ENCODE measurements at regions not wholly inside any gene's neighbourhood (a gene's known extent, or its start where the extent isn't known, plus 50 kb on each side); places are given as distances from the start of the nearest gene placed in this dataset.

- TF ChIP-seq POLR2A (IDR thresholded peaks at IDR 0.05) (no peak), EP300 (IDR thresholded peaks at IDR 0.05) (no peak), POLR2AphosphoS5 (IDR thresholded peaks at IDR 0.05) (no peak)
- TF ChIP-seq, protein P1, sequence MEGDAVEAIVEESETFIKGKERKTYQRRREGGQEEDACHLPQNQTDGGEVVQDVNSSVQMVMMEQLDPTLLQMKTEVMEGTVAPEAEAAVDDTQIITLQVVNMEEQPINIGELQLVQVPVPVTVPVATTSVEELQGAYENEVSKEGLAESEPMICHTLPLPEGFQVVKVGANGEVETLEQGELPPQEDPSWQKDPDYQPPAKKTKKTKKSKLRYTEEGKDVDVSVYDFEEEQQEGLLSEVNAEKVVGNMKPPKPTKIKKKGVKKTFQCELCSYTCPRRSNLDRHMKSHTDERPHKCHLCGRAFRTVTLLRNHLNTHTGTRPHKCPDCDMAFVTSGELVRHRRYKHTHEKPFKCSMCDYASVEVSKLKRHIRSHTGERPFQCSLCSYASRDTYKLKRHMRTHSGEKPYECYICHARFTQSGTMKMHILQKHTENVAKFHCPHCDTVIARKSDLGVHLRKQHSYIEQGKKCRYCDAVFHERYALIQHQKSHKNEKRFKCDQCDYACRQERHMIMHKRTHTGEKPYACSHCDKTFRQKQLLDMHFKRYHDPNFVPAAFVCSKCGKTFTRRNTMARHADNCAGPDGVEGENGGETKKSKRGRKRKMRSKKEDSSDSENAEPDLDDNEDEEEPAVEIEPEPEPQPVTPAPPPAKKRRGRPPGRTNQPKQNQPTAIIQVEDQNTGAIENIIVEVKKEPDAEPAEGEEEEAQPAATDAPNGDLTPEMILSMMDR (IDR thresholded peaks at IDR 0.05), result no peak
Observed at GRCh38 chr12:13745111-13745860, 236.1 kb downstream of the GRIN2B start.
